C4-2B (cell line): ENCODE measurements at regions not wholly inside any gene's neighbourhood (a gene's known extent, or its start where the extent isn't known, plus 50 kb on each side); places are given as distances from the start of the nearest gene placed in this dataset.
A peak's percentile ranks its signal among the peaks of the same experiment; 100 is the strongest.

ENCODE experiments used
- CTCF ChIP-seq: fragments of 450-650 bp; conservative IDR thresholded peaks from 2 replicates; pipeline ENCODE4 v1.5.1; 2017; ENCODE audit warnings: mild to moderate bottlenecking
- ZFX ChIP-seq: fragments of 450-650 bp; IDR thresholded peaks from 2 replicates; pipeline ENCODE4 v1.6.1; 2017

GRCh38 chr1:66452162-66452561, 81.8 kb upstream of the SGIP1 start:
- TF ChIP-seq CTCF (peak; percentile 56), ZFX (no peak)
